Right lobe of liver (tissue), 4 donors: ENCODE measurements at regions not wholly inside any gene's neighbourhood (a gene's known extent, or its start where the extent isn't known, plus 50 kb on each side); places are given as distances from the start of the nearest gene placed in this dataset.

Experiments
- CTCF ChIP-seq, 4 donors: fragments of 200-600 bp in 3 of 4; fragments of 450-650 bp in 1 of 4; IDR thresholded peaks; one replicate each; pipeline versions ENCODE4 v1.5.1 to v1.8.0; 2016 to 2022; ENCODE audit warnings: antibody characterized with exemption in 4 of 4, mild to moderate bottlenecking in 2 of 4
- POLR2A ChIP-seq: fragments of 450-650 bp; IDR thresholded peaks from one replicate; pipeline ENCODE4 v1.6.1; 2017; ENCODE audit warnings: antibody characterized with exemption, mild to moderate bottlenecking
- donor health status: DM: no; HTN: no; CAD: no.
- donor health status: DM: no; HTN: no; CAD: no.
- donor health status: DM: no; HTN: yes; CAD: no.

GRCh38 chr14:38522724-38523123 is 266.8 kb upstream of the CLEC14A start:
- TF ChIP-seq CTCF (IDR thresholded peaks at IDR 0.05): no peak
- no peak for TF ChIP-seq POLR2A
